GM12878 (cell line): ENCODE measurements at regions not wholly inside any gene's neighbourhood (a gene's known extent, or its start where the extent isn't known, plus 50 kb on each side); places are given as distances from the start of the nearest gene placed in this dataset.

Experiments used
- ATAC-seq: fragments of 200-7000 bp; cut with Tn5 transposase; 3 replicates; pipeline ENCODE4 v1.9.1; 2020; ENCODE audit warnings: mild to moderate bottlenecking, moderate library complexity
- BruUV-seq: library from RNA; stranded (reverse); fragments of 400-500 nt; replicated peaks from 2 replicates; lab custom pipeline; 2021; lab: Mats Ljungman, UMichigan
- CTCF ChIA-PET: fragments of 300-600 bp; sonication (Branson Sonifier 250); formaldehyde crosslinking; extraction: SDS; loops from one replicate; lab custom pipeline; 2021; ENCODE audit warnings: inconsistent platforms; lab: Yijun Ruan, JAX
- POLR2A ChIA-PET: fragments of 350-600 bp; formaldehyde crosslinking; extraction: SDS; loops from one replicate; lab custom pipeline; 2021; ENCODE audit warnings: inconsistent platforms; lab: Charles Lee
- RAD21 ChIA-PET: fragments of 300-600 bp; sonication (Branson Sonifier 250); formaldehyde crosslinking; loops from one replicate; lab custom pipeline; 2023; ENCODE audit warnings: antibody characterized with exemption; ENCODE audit not compliant: unreplicated experiment; lab: Charles Lee
- SMC1A ChIA-PET: fragments of 300-600 bp; sonication (Branson Sonifier 250); formaldehyde crosslinking; loops from one replicate; lab custom pipeline; 2023; ENCODE audit not compliant: unreplicated experiment, uncharacterized antibody; lab: Charles Lee
- DNase-seq: peaks from one replicate; pipeline ENCODE4 v3.0.0-alpha.2; 2011; ENCODE audit warnings: low read depth, low spot score
- FAIRE-seq: peaks from 3 replicates; lab custom pipeline; 2011; peaks lifted over from hg19 to GRCh38; lab: Jason Lieb, UNC
- H2AFZ ChIP-seq: 2 replicates; pipeline ENCODE4 v1.6.0; 2011; ENCODE audit warnings: low read depth, low read length, control low read depth; ENCODE audit not compliant: control insufficient read depth
- H3K27ac ChIP-seq: 2 replicates; pipeline ENCODE4 v1.5.1; 2011; ENCODE audit warnings: control low read depth; ENCODE audit not compliant: control insufficient read depth, insufficient read depth
- H3K27me3 ChIP-seq, 2 experiments: replicated peaks in 1 of 2; 2 replicates each; pipeline versions ENCODE4 v1.6.0 to v1.6.1; 2011; ENCODE audit warnings: low read length in 1 of 2; ENCODE audit not compliant: control insufficient read depth in 2 of 2, insufficient read depth in 2 of 2
- H3K36me3 ChIP-seq, 2 experiments: 2 replicates each; pipeline ENCODE4 v1.5.1; 2011; ENCODE audit warnings: low read length in 1 of 2; ENCODE audit not compliant: control insufficient read depth in 2 of 2, insufficient read depth in 2 of 2
- H3K4me1 ChIP-seq: 2 replicates; pipeline ENCODE4 v1.6.1; 2011; ENCODE audit warnings: mild to moderate bottlenecking, low read length, moderate library complexity, mixed read lengths; ENCODE audit not compliant: control insufficient read depth, insufficient read depth
- H3K4me2 ChIP-seq: 2 replicates; pipeline ENCODE4 v1.6.0; 2011; ENCODE audit warnings: control low read depth; ENCODE audit not compliant: control insufficient read depth, insufficient read depth
- H3K4me3 ChIP-seq: fragments of 200-600 bp; sonication (generic); 2 replicates; pipeline ENCODE4 v1.5.1; 2016
- H3K79me2 ChIP-seq: 2 replicates; pipeline ENCODE4 v1.6.0; 2011; ENCODE audit warnings: low read length; ENCODE audit not compliant: control insufficient read depth, insufficient read depth
- H3K9ac ChIP-seq: 2 replicates; pipeline ENCODE4 v1.8.0; 2011; ENCODE audit warnings: low read length, control low read depth, mixed read lengths; ENCODE audit not compliant: control insufficient read depth, insufficient read depth
- H3K9me3 ChIP-seq: replicated peaks from 3 replicates; pipeline ENCODE4 v1.5.1; 2011; ENCODE audit warnings: mild to moderate bottlenecking, low read length; ENCODE audit not compliant: control insufficient read depth, insufficient read depth
- H4K20me1 ChIP-seq: 2 replicates; pipeline ENCODE4 v1.6.0; 2011; ENCODE audit not compliant: control insufficient read depth, insufficient read depth
- ATF7 ChIP-seq: fragments of 450-650 bp; IDR thresholded peaks from 2 replicates; pipeline ENCODE4 v1.6.1; 2016; ENCODE audit warnings: low read depth, mild to moderate bottlenecking
- BMI1 ChIP-seq: fragments of 450-650 bp; IDR thresholded peaks from 2 replicates; pipeline ENCODE4 v1.6.1; 2016; ENCODE audit warnings: mild to moderate bottlenecking, moderate library complexity, borderline replicate concordance
- CREM ChIP-seq: IDR thresholded peaks from 2 replicates; pipeline ENCODE4 v1.6.1; 2014; ENCODE audit warnings: antibody characterized with exemption, low read depth
- FOS ChIP-seq: IDR thresholded peaks from 3 replicates; pipeline ENCODE4 v1.6.1; 2011; ENCODE audit warnings: borderline replicate concordance; ENCODE audit not compliant: insufficient read length; ENCODE audit errors: extremely low read depth
- JUND ChIP-seq: IDR thresholded peaks from 2 replicates; pipeline ENCODE4 v1.6.1; 2012; ENCODE audit warnings: low read depth, mild to moderate bottlenecking, low read length, improper control_type of control experiment, moderate library complexity
- MTA2 ChIP-seq: fragments of 450-650 bp; IDR thresholded peaks from 2 replicates; pipeline ENCODE4 v1.6.1; 2016; ENCODE audit warnings: low read depth, mild to moderate bottlenecking, moderate library complexity
- PAX8 ChIP-seq: fragments of 450-650 bp; IDR thresholded peaks from 2 replicates; pipeline ENCODE4 v1.6.1; 2017; ENCODE audit warnings: mild to moderate bottlenecking, moderate library complexity
- PML ChIP-seq: IDR thresholded peaks from 2 replicates; pipeline ENCODE4 v1.6.1; 2012; ENCODE audit warnings: low read length, inconsistent platforms
- POU2F2 ChIP-seq: IDR thresholded peaks from 3 replicates; pipeline ENCODE4 v1.6.1; 2011; ENCODE audit warnings: low read depth, mild to moderate bottlenecking, low read length, borderline replicate concordance
- SIN3A ChIP-seq: IDR thresholded peaks from 2 replicates; pipeline ENCODE4 v1.6.1; 2012; ENCODE audit warnings: low read depth, low read length, improper control_type of control experiment
- SP1 ChIP-seq: IDR thresholded peaks from one replicate; pipeline ENCODE4 v1.6.1; 2011; ENCODE audit warnings: low read depth, low read length
- SREBF2 ChIP-seq: IDR thresholded peaks from 2 replicates; pipeline ENCODE4 v1.6.1; 2012; ENCODE audit warnings: mild to moderate bottlenecking, low read length
- STAT1 ChIP-seq: fragments of 450-650 bp; conservative IDR thresholded peaks from 2 replicates; pipeline ENCODE4 v1.6.1; 2014; ENCODE audit warnings: antibody characterized with exemption, mild to moderate bottlenecking
- TAF1 ChIP-seq: IDR thresholded peaks from 2 replicates; pipeline ENCODE4 v1.6.1; 2011; ENCODE audit warnings: mild to moderate bottlenecking, low read depth, low read length, borderline replicate concordance
- ZBTB33 ChIP-seq: fragments of 450-650 bp; IDR thresholded peaks from 2 replicates; pipeline ENCODE4 v1.6.1; 2017; ENCODE audit warnings: mild to moderate bottlenecking
- ZZZ3 ChIP-seq: IDR thresholded peaks from 2 replicates; pipeline ENCODE4 v1.6.1; 2011; ENCODE audit warnings: low read depth; ENCODE audit not compliant: control insufficient read depth, insufficient read length
- WGBS: methylation state at CpG from one replicate; pipeline ENCODE4 v1.1.6; 2016; ENCODE audit warnings: low lambda C conversion rate; ENCODE audit not compliant: insufficient replicate concordance, insufficient coverage; ENCODE audit errors: missing lambda C conversion rate; 5-methylcytosine and 5-hydroxymethylcytosine counted together
- in situ Hi-C: fragments of 300-500 bp; cut with MboI; formaldehyde crosslinking; loops from 9 replicates; pipeline ENCODE4 v1.14.3; 2018; ENCODE audit warnings: mixed read lengths
- intact Hi-C: fragments of 100-400 bp; cut with micrococcal nuclease; formaldehyde crosslinking; loops from one replicate; pipeline ENCODE4 v1.14.2; 2022; ENCODE audit not compliant: unreplicated experiment
- TF ChIP-seq, protein P1 (sequence below): fragments of 150-350 bp; IDR thresholded peaks from 2 replicates; pipeline ENCODE4 v1.6.1; 2016; ENCODE audit warnings: low read depth, low read length

- TF ChIP-seq PAX8 = no peak
- no peak for TF ChIP-seq STAT1
- no peak for TF ChIP-seq FOS
- TF ChIP-seq SIN3A = no peak
- no peak for TF ChIP-seq ATF7
- TF ChIP-seq SP1 = no peak
- no peak for TF ChIP-seq ZZZ3
- TF ChIP-seq PML = no peak
- no peak for TF ChIP-seq TAF1
- TF ChIP-seq, protein P1, sequence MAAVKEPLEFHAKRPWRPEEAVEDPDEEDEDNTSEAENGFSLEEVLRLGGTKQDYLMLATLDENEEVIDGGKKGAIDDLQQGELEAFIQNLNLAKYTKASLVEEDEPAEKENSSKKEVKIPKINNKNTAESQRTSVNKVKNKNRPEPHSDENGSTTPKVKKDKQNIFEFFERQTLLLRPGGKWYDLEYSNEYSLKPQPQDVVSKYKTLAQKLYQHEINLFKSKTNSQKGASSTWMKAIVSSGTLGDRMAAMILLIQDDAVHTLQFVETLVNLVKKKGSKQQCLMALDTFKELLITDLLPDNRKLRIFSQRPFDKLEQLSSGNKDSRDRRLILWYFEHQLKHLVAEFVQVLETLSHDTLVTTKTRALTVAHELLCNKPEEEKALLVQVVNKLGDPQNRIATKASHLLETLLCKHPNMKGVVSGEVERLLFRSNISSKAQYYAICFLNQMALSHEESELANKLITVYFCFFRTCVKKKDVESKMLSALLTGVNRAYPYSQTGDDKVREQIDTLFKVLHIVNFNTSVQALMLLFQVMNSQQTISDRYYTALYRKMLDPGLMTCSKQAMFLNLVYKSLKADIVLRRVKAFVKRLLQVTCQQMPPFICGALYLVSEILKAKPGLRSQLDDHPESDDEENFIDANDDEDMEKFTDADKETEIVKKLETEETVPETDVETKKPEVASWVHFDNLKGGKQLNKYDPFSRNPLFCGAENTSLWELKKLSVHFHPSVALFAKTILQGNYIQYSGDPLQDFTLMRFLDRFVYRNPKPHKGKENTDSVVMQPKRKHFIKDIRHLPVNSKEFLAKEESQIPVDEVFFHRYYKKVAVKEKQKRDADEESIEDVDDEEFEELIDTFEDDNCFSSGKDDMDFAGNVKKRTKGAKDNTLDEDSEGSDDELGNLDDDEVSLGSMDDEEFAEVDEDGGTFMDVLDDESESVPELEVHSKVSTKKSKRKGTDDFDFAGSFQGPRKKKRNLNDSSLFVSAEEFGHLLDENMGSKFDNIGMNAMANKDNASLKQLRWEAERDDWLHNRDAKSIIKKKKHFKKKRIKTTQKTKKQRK = no peak
Measured at GRCh38 chr5:162762119-162762518, 675.3 kb upstream of the CCNG1 start (continued).

- no peaks in the 10 kb centered on the region for H3K36me3 ChIP-seq
- ChIA-PET CTCF (no interaction called here), POLR2A (no interaction called here), RAD21 (no interaction called here), SMC1A (no interaction called here)
- intact Hi-C loops = no loop called here
- no peak overlapping the region for H3K9ac ChIP-seq
- WGBS = 10% methylated on average over 4 of the region's 4 CpGs
- BruUV-seq = no TSS peak
- no peak overlapping the region for H3K27ac ChIP-seq
- DNase-seq = peak; percentile 9
- no peaks in the 10 kb centered on the region for H3K9me3 ChIP-seq
- in situ Hi-C loops = no loop called here
- FAIRE-seq = no peak
- no peaks in the 10 kb centered on the region for H3K79me2 ChIP-seq
- H2AFZ ChIP-seq = no peak overlapping the region
- no peaks in the 10 kb centered on the region for H4K20me1 ChIP-seq
- no peak overlapping the region for H3K4me2 ChIP-seq
- ATAC-seq = peak; percentile 85
- H3K27me3 ChIP-seq = no peaks in the 10 kb centered on the region
- H3K4me1 ChIP-seq = no peaks in the 10 kb centered on the region
- H3K4me3 ChIP-seq = no peak overlapping the region
- peak; percentile 98 for TF ChIP-seq BMI1
- peak; percentile 90 for TF ChIP-seq MTA2
- TF ChIP-seq JUND = no peak
- no peak for TF ChIP-seq SREBF2
- no peak for TF ChIP-seq ZBTB33
- TF ChIP-seq POU2F2 = no peak
- no peak for TF ChIP-seq CREM
Measured at GRCh38 chr5:162769019-162769418, 668.4 kb upstream of the CCNG1 start.
